ENCODE measurements at regions not wholly inside any gene's neighbourhood (a gene's known extent, or its start where the extent isn't known, plus 50 kb on each side); places are given as distances from the start of the nearest gene placed in this dataset.
A peak's percentile ranks its signal among the peaks of the same experiment; 100 is the strongest.

GRCh38 chr2:121071034-121071504, 213.9 kb downstream of the TFCP2L1 start:
- POLR2A ChIA-PET, result no interaction called here
- Mint-ChIP-seq H3K9me3 (ENCODE audit: unreplicated experiment) (no peaks in the 10 kb centered on the region), H3K4me3 (ENCODE audit: unreplicated experiment) (no peak overlapping the region), H3K36me3 (ENCODE audit: insufficient read depth, unreplicated experiment) (peaks cover 14% of the 10 kb centered on the region), H3K4me1 (ENCODE audit: low read depth, unreplicated experiment) (no peaks in the 10 kb centered on the region), H3K27me3 (ENCODE audit: insufficient read depth, unreplicated experiment) (peaks cover 3% of the 10 kb centered on the region), H3K27ac (ENCODE audit: unreplicated experiment) (no peak overlapping the region)
- intact Hi-C loops (cut with micrococcal nuclease; ENCODE audit: unreplicated experiment), result loop anchor here (1.0 to 5.0 kb wide), 5 partner anchors 114 to 376 kb away; no protein-coding TSS in a partner anchor
- no peaks in the 10 kb centered on the region for H3K9me3 ChIP-seq
- TF ChIP-seq, protein P1, sequence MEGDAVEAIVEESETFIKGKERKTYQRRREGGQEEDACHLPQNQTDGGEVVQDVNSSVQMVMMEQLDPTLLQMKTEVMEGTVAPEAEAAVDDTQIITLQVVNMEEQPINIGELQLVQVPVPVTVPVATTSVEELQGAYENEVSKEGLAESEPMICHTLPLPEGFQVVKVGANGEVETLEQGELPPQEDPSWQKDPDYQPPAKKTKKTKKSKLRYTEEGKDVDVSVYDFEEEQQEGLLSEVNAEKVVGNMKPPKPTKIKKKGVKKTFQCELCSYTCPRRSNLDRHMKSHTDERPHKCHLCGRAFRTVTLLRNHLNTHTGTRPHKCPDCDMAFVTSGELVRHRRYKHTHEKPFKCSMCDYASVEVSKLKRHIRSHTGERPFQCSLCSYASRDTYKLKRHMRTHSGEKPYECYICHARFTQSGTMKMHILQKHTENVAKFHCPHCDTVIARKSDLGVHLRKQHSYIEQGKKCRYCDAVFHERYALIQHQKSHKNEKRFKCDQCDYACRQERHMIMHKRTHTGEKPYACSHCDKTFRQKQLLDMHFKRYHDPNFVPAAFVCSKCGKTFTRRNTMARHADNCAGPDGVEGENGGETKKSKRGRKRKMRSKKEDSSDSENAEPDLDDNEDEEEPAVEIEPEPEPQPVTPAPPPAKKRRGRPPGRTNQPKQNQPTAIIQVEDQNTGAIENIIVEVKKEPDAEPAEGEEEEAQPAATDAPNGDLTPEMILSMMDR (IDR thresholded peaks at IDR 0.05; ENCODE audit: insufficient read depth in 1 of 2, low read depth in 1 of 2, low read length in 1 of 2, severe bottlenecking in 1 of 2, unreplicated experiment in 1 of 2), result peak; percentile 95 to 96
- no peak overlapping the region for H3K4me3 ChIP-seq (ENCODE audit: low read depth, low read length)
- peak; percentile 71 to 88 for DNase-seq
- no peaks in the 10 kb centered on the region for H3K27me3 ChIP-seq (replicated peaks; ENCODE audit: control insufficient read depth, insufficient read depth, low read length)
- peaks cover 12% of the 10 kb centered on the region for H3K4me1 ChIP-seq
- no TSS peak for BruUV-seq (replicated peaks)
- CTCF ChIA-PET, result interaction anchor here (0.5 to 2.5 kb wide), 8 partner anchors 9 to 375 kb away, joined by 3 to 9 read pairs (median 6); no protein-coding TSS in a partner anchor
- H3K36me3 ChIP-seq (ENCODE audit: control insufficient read depth, insufficient read depth, low read length), result no peaks in the 10 kb centered on the region

GRCh38 chr2:121072784-121073183, 212.2 kb downstream of the TFCP2L1 start:
- Mint-ChIP-seq H3K27ac (ENCODE audit: unreplicated experiment) (no peak overlapping the region), H3K27me3 (ENCODE audit: insufficient read depth, unreplicated experiment) (no peaks in the 10 kb centered on the region), H3K4me3 (ENCODE audit: unreplicated experiment) (no peak overlapping the region), H3K36me3 (ENCODE audit: insufficient read depth, unreplicated experiment) (peaks cover 14% of the 10 kb centered on the region), H3K4me1 (ENCODE audit: low read depth, unreplicated experiment) (no peaks in the 10 kb centered on the region), H3K9me3 (ENCODE audit: unreplicated experiment) (no peaks in the 10 kb centered on the region)
- CTCF ChIA-PET, result interaction anchor here (2.5 kb wide), 1 partner anchor 37 kb away, joined by 9 read pairs; no protein-coding TSS in a partner anchor
- H3K4me3 ChIP-seq (ENCODE audit: low read depth, low read length), result no peak overlapping the region
- no TSS peak for BruUV-seq (replicated peaks)
- POLR2A ChIA-PET, result no interaction called here
- no peaks in the 10 kb centered on the region for H3K27me3 ChIP-seq (replicated peaks; ENCODE audit: control insufficient read depth, insufficient read depth, low read length)
- H3K4me1 ChIP-seq, result peaks cover 20% of the 10 kb centered on the region
- intact Hi-C loops (cut with micrococcal nuclease; ENCODE audit: unreplicated experiment), result loop anchor here (5.0 kb wide), 2 partner anchors 135 to 195 kb away; no protein-coding TSS in a partner anchor
- no peak for DNase-seq
- TF ChIP-seq, protein P1 (IDR thresholded peaks at IDR 0.05; ENCODE audit: insufficient read depth in 1 of 2, low read depth in 1 of 2, low read length in 1 of 2, severe bottlenecking in 1 of 2, unreplicated experiment in 1 of 2), result no peak
- no peaks in the 10 kb centered on the region for H3K36me3 ChIP-seq (ENCODE audit: control insufficient read depth, insufficient read depth, low read length)
- H3K9me3 ChIP-seq, result no peaks in the 10 kb centered on the region

- Mint-ChIP-seq H3K4me1 (ENCODE audit: low read depth, unreplicated experiment) (no peaks in the 10 kb centered on the region), H3K4me3 (ENCODE audit: unreplicated experiment) (no peak overlapping the region), H3K9me3 (ENCODE audit: unreplicated experiment) (no peaks in the 10 kb centered on the region), H3K36me3 (ENCODE audit: insufficient read depth, unreplicated experiment) (peaks cover 14% of the 10 kb centered on the region), H3K27me3 (ENCODE audit: insufficient read depth, unreplicated experiment) (no peaks in the 10 kb centered on the region), H3K27ac (ENCODE audit: unreplicated experiment) (no peak overlapping the region)
- POLR2A ChIA-PET, result interaction anchor here (0.6 kb wide), 1 partner anchor 663 kb away, joined by 3 read pairs; the partner anchor contains the start of gene NIFK
- Histone ChIP-seq H3K9me3 (no peaks in the 10 kb centered on the region), H3K27me3 (replicated peaks; ENCODE audit: control insufficient read depth, insufficient read depth, low read length) (no peaks in the 10 kb centered on the region), H3K4me1 (peaks cover 20% of the 10 kb centered on the region), H3K4me3 (ENCODE audit: low read depth, low read length) (no peak overlapping the region), H3K36me3 (ENCODE audit: control insufficient read depth, insufficient read depth, low read length) (no peaks in the 10 kb centered on the region)
- BruUV-seq (replicated peaks), result no TSS peak
- intact Hi-C loops (cut with micrococcal nuclease; ENCODE audit: unreplicated experiment), result loop anchor here (2.0 to 5.0 kb wide), 4 partner anchors 37 to 337 kb away; no protein-coding TSS in a partner anchor
- no peak for DNase-seq
- CTCF ChIA-PET, result interaction anchor here (2.0 to 3.4 kb wide), 2 partner anchors 116 to 378 kb away, joined by 8 to 18 read pairs; no protein-coding TSS in a partner anchor
- TF ChIP-seq, protein P1 (IDR thresholded peaks at IDR 0.05; ENCODE audit: insufficient read depth in 1 of 2, low read depth in 1 of 2, low read length in 1 of 2, severe bottlenecking in 1 of 2, unreplicated experiment in 1 of 2), result no peak
Observed at GRCh38 chr2:121073320-121074210, 211.4 kb downstream of the TFCP2L1 start.

Measured in Caco-2 (cell line).